HCT116 (cell line): ENCODE measurements at regions not wholly inside any gene's neighbourhood (a gene's known extent, or its start where the extent isn't known, plus 50 kb on each side); places are given as distances from the start of the nearest gene placed in this dataset.

Experiments
- ATAC-seq: fragments of 200-7000 bp; cut with Tn5 transposase; 2 replicates; pipeline ENCODE4 v1.9.1; 2020; ENCODE audit warnings: mild to moderate bottlenecking, moderate library complexity
- BruUV-seq: library from RNA; stranded (reverse); fragments of 400-500 nt; replicated peaks from 2 replicates; lab custom pipeline; 2021; lab: Mats Ljungman, UMichigan
- CTCF ChIA-PET: fragments of 300-600 bp; sonication (Branson Sonifier 250); formaldehyde crosslinking; loops from one replicate; lab custom pipeline; 2021; ENCODE audit warnings: antibody characterized with exemption; lab: Charles Lee
- POLR2A ChIA-PET: fragments of 300-600, 350-600 bp; sonication (Branson Sonifier 250); formaldehyde crosslinking; loops from one replicate; lab custom pipeline; 2021; ENCODE audit warnings: antibody characterized with exemption; lab: Charles Lee
- RAD21 ChIA-PET, 2 experiments: fragments of 300-600 bp; sonication (Branson Sonifier 250); formaldehyde crosslinking; loops; one replicate each; lab custom pipeline; 2023; ENCODE audit warnings: low total read pairs in 2 of 2; ENCODE audit not compliant: uncharacterized antibody in 2 of 2, unreplicated experiment in 2 of 2, low non-redundant PET in 1 of 2; lab: Charles Lee
- DNase-seq: peaks from one replicate; pipeline ENCODE4 v3.0.0-alpha.2; 2010; ENCODE audit warnings: low read depth, low spot score
- H2AFZ ChIP-seq: fragments of 200-600 bp; shearing (Covaris generic), sonication (generic); 2 replicates; pipeline ENCODE4 v1.6.1; 2017; ENCODE audit warnings: low read depth, mixed run types, mixed read lengths, antibody characterized with exemption, low read length; ENCODE audit not compliant: poor library complexity, severe bottlenecking
- H3K27ac ChIP-seq: 2 replicates; pipeline ENCODE4 v1.5.1; 2012; ENCODE audit warnings: low read depth, low read length
- H3K27me3 ChIP-seq: fragments of 200-600 bp; sonication (generic); 2 replicates; pipeline ENCODE4 v1.6.1; 2016; ENCODE audit warnings: mixed run types, low read length, mixed read lengths; ENCODE audit not compliant: insufficient read depth
- H3K36me3 ChIP-seq, 2 experiments: fragments of 200-500 bp in 1 of 2; fragments of 200-600 bp in 1 of 2; sonication (Bioruptor generic) in 1 of 2; sonication (generic) in 1 of 2; 2 replicates each; pipeline versions ENCODE4 v1.5.1 to v1.6.1; 2014 to 2016; ENCODE audit warnings: low read length in 2 of 2, inconsistent platforms in 1 of 2, mixed read lengths in 1 of 2, mixed run types in 1 of 2; ENCODE audit not compliant: insufficient read depth in 2 of 2, control insufficient read depth in 1 of 2
- H3K4me1 ChIP-seq, 2 experiments: fragments of 200-600 bp in 1 of 2; sonication (generic) in 1 of 2; 2 replicates each; pipeline versions ENCODE4 v1.5.1 to v1.6.1; 2012 to 2017; ENCODE audit warnings: low read length in 2 of 2, inconsistent platforms in 1 of 2, mild to moderate bottlenecking in 1 of 2, mixed read lengths in 1 of 2, mixed run types in 1 of 2, moderate library complexity in 1 of 2; ENCODE audit not compliant: insufficient read depth in 2 of 2, control insufficient read depth in 1 of 2
- H3K4me2 ChIP-seq: fragments of 200-600 bp; sonication (generic); 2 replicates; pipeline ENCODE4 v1.6.1; 2017; ENCODE audit warnings: mixed run types, low read length, mixed read lengths
- H3K4me3 ChIP-seq, 2 experiments: fragments of 200-600 bp in 1 of 2; sonication (generic) in 1 of 2; replicated peaks in 1 of 2; 2 replicates each; pipeline ENCODE4 v1.5.1; 2011 to 2016; ENCODE audit warnings: low read length in 2 of 2, control low read depth in 1 of 2, low read depth in 1 of 2, mild to moderate bottlenecking in 1 of 2, mixed read lengths in 1 of 2, mixed run types in 1 of 2
- H3K79me2 ChIP-seq: fragments of 200-600 bp; sonication (generic); 2 replicates; pipeline ENCODE4 v1.6.1; 2017; ENCODE audit warnings: mild to moderate bottlenecking, mixed run types, low read length, moderate library complexity, mixed read lengths; ENCODE audit not compliant: insufficient read depth
- H3K9ac ChIP-seq: fragments of 200-600 bp; sonication (generic); 2 replicates; pipeline ENCODE4 v1.6.1; 2016; ENCODE audit warnings: low read length, mixed read lengths
- H3K9me2 ChIP-seq: fragments of 200-600 bp; sonication (generic), shearing (Covaris generic); 2 replicates; pipeline ENCODE4 v1.6.1; 2017; ENCODE audit warnings: mixed run types, mild to moderate bottlenecking, moderate library complexity; ENCODE audit not compliant: insufficient read depth
- H3K9me3 ChIP-seq, 2 experiments: fragments of 200-500 bp in 1 of 2; fragments of 200-600 bp in 1 of 2; sonication (Bioruptor generic) in 1 of 2; sonication (generic) in 1 of 2; 2 replicates each; pipeline ENCODE4 v1.6.1; 2014 to 2017; ENCODE audit warnings: low read length in 2 of 2, mixed read lengths in 2 of 2, inconsistent platforms in 1 of 2, low read depth in 1 of 2, mild to moderate bottlenecking in 1 of 2, mixed run types in 1 of 2, moderate library complexity in 1 of 2; ENCODE audit not compliant: control insufficient read depth in 1 of 2, insufficient read depth in 1 of 2
- H4K20me1 ChIP-seq: fragments of 200-600 bp; sonication (generic), shearing (Covaris generic); 2 replicates; pipeline ENCODE4 v1.6.1; 2017; ENCODE audit warnings: mixed run types, mild to moderate bottlenecking, moderate library complexity; ENCODE audit not compliant: insufficient read depth
- CBX3 ChIP-seq: IDR thresholded peaks from 2 replicates; pipeline ENCODE4 v1.6.1; 2012; ENCODE audit warnings: low read depth
- EGR1 ChIP-seq: IDR thresholded peaks from 2 replicates; pipeline ENCODE4 v1.6.1; 2012; ENCODE audit warnings: low read depth
- EZH2phosphoT487 ChIP-seq: fragments of 200-600 bp; IDR thresholded peaks from 2 replicates; pipeline ENCODE4 v1.6.1; 2018; ENCODE audit warnings: antibody characterized with exemption, borderline replicate concordance
- JUND ChIP-seq: IDR thresholded peaks from 2 replicates; pipeline ENCODE4 v1.6.1; 2012
- POLR2AphosphoS5 ChIP-seq: IDR thresholded peaks from 2 replicates; pipeline ENCODE4 v1.6.1; 2011; ENCODE audit warnings: mild to moderate bottlenecking, low read depth, low read length, moderate library complexity
- RAD21 ChIP-seq: IDR thresholded peaks from 2 replicates; pipeline ENCODE4 v1.6.1; 2012; ENCODE audit warnings: low read depth, mild to moderate bottlenecking
- ZFX ChIP-seq: fragments of 450-650 bp; IDR thresholded peaks from 2 replicates; pipeline ENCODE4 v1.6.1; 2017
- ZNF274 ChIP-seq: fragments of 200-500 bp; sonication (Bioruptor generic); IDR thresholded peaks from 2 replicates; pipeline ENCODE4 v1.6.1; 2014; ENCODE audit warnings: mild to moderate bottlenecking, low read depth, low read length, inconsistent platforms
- intact Hi-C: fragments of 100-400 bp; cut with micrococcal nuclease; formaldehyde crosslinking; loops from 2 replicates; pipeline ENCODE4 v1.10.0; 2022
- TF ChIP-seq, protein P1 (sequence below): IDR thresholded peaks from 2 replicates; pipeline ENCODE4 v1.6.1; 2012; ENCODE audit warnings: low read depth
- TF ChIP-seq, protein P2 (sequence below): IDR thresholded peaks from 2 replicates; pipeline ENCODE4 v1.6.1; 2012

DNA sequence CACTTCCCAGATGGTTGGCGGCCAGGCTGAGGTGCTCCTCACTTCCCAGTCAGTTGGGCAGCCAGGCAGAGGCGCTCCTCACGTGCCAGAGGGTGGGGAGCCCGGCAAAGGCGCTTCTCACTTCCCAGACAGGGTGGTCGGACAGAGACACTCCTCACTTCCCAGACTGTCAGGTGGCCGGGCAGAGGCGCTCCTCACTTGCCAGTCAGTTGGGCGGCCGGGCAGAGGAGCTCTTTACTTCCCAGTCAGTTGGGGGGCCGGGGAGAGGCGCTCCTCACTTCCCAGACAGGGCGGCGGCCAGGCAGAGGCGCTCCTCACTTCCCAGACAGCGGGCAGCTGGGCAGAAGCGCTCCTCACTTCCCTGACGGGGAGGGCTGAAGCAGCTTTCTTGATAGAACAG lies 143.0 kb upstream of the ARID2 start:
- H2AFZ ChIP-seq = no peak overlapping the region
- intact Hi-C loops = no loop called here
- ATAC-seq (no peak), DNase-seq (no peak)
- no peaks in the 10 kb centered on the region for H3K4me1 ChIP-seq
- RAD21 ChIA-PET = no interaction called here
- TF ChIP-seq POLR2AphosphoS5 = no peak
- TF ChIP-seq ZFX = no peak
- H3K9me3 ChIP-seq = no peaks in the 10 kb centered on the region
- no peak overlapping the region for H3K4me2 ChIP-seq
- H3K4me3 ChIP-seq = no peak overlapping the region
- no peak overlapping the region for H3K9ac ChIP-seq
- H3K9me2 ChIP-seq = no peaks in the 10 kb centered on the region
- no peaks in the 10 kb centered on the region for H3K36me3 ChIP-seq
- no TSS peak for BruUV-seq
- no peaks in the 10 kb centered on the region for H3K27me3 ChIP-seq
- H3K27ac ChIP-seq = no peak overlapping the region
- H3K79me2 ChIP-seq = no peaks in the 10 kb centered on the region
- H4K20me1 ChIP-seq = no peaks in the 10 kb centered on the region
- POLR2A ChIA-PET = no interaction called here
- CTCF ChIA-PET = no interaction called here

DNA sequence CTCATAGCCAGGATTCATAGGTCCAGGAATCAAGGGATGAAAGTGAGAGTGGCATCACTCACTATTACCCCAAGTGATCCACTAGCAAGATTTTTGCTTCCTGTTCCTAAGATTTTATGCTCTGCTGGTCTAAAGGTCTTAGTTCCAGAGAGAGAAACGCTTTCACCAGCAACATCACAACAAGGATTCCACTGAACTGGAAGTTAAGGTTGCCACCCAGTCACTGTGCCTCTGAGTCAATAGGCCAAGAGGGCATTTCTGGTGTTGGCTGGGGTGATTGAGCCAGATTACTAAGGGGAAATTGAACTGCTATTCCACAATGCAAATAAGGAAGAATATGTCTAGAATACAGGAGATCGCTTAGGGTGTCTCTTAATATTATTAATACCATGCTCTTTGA lies 142.5 kb upstream of the ARID2 start:
- Histone ChIP-seq H3K4me2 (no peak overlapping the region), H3K9me3 (no peaks in the 10 kb centered on the region), H3K27me3 (no peaks in the 10 kb centered on the region), H3K79me2 (no peaks in the 10 kb centered on the region), H4K20me1 (no peaks in the 10 kb centered on the region), H2AFZ (no peak overlapping the region), H3K4me1 (no peaks in the 10 kb centered on the region), H3K27ac (no peak overlapping the region), H3K9me2 (no peaks in the 10 kb centered on the region), H3K4me3 (no peak overlapping the region), H3K9ac (no peak overlapping the region), H3K36me3 (no peaks in the 10 kb centered on the region)
- no TSS peak for BruUV-seq
- no peak for TF ChIP-seq JUND
- TF ChIP-seq EZH2phosphoT487 = no peak
- TF ChIP-seq EGR1 = no peak
- TF ChIP-seq CBX3 = no peak
- no peak for TF ChIP-seq ZNF274
- no peak for TF ChIP-seq RAD21
- TF ChIP-seq, protein P1, sequence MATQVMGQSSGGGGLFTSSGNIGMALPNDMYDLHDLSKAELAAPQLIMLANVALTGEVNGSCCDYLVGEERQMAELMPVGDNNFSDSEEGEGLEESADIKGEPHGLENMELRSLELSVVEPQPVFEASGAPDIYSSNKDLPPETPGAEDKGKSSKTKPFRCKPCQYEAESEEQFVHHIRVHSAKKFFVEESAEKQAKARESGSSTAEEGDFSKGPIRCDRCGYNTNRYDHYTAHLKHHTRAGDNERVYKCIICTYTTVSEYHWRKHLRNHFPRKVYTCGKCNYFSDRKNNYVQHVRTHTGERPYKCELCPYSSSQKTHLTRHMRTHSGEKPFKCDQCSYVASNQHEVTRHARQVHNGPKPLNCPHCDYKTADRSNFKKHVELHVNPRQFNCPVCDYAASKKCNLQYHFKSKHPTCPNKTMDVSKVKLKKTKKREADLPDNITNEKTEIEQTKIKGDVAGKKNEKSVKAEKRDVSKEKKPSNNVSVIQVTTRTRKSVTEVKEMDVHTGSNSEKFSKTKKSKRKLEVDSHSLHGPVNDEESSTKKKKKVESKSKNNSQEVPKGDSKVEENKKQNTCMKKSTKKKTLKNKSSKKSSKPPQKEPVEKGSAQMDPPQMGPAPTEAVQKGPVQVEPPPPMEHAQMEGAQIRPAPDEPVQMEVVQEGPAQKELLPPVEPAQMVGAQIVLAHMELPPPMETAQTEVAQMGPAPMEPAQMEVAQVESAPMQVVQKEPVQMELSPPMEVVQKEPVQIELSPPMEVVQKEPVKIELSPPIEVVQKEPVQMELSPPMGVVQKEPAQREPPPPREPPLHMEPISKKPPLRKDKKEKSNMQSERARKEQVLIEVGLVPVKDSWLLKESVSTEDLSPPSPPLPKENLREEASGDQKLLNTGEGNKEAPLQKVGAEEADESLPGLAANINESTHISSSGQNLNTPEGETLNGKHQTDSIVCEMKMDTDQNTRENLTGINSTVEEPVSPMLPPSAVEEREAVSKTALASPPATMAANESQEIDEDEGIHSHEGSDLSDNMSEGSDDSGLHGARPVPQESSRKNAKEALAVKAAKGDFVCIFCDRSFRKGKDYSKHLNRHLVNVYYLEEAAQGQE = no peak
- TF ChIP-seq, protein P2, sequence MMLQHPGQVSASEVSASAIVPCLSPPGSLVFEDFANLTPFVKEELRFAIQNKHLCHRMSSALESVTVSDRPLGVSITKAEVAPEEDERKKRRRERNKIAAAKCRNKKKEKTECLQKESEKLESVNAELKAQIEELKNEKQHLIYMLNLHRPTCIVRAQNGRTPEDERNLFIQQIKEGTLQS = no peak
- intact Hi-C loops = no loop called here
- ATAC-seq = no peak
- DNase-seq = no peak
- CTCF ChIA-PET = no interaction called here
- RAD21 ChIA-PET = no interaction called here
- POLR2A ChIA-PET = no interaction called here
